HEK293T (cell line): ENCODE measurements at regions not wholly inside any gene's neighbourhood (a gene's known extent, or its start where the extent isn't known, plus 50 kb on each side); places are given as distances from the start of the nearest gene placed in this dataset.

ENCODE experiments used
- ARNT ChIP-seq: fragments of 450-650 bp; IDR thresholded peaks from 2 replicates; pipeline ENCODE4 v1.6.1; 2017; ENCODE audit warnings: mild to moderate bottlenecking
- BHLHE40 ChIP-seq: fragments of 450-650 bp; IDR thresholded peaks from 2 replicates; pipeline ENCODE4 v1.6.1; 2016; ENCODE audit warnings: mild to moderate bottlenecking, moderate library complexity, borderline replicate concordance
- CTBP1 ChIP-seq: fragments of 450-650 bp; IDR thresholded peaks from 2 replicates; pipeline ENCODE4 v1.6.1; 2016; ENCODE audit warnings: borderline replicate concordance
- ELF4 ChIP-seq: fragments of 450-650 bp; IDR thresholded peaks from 2 replicates; pipeline ENCODE4 v1.6.1; 2017; ENCODE audit warnings: antibody characterized with exemption
- FOXA1 ChIP-seq: fragments of 450-650 bp; IDR thresholded peaks from 2 replicates; pipeline ENCODE4 v1.6.1; 2016; ENCODE audit warnings: mild to moderate bottlenecking
- FOXK2 ChIP-seq: fragments of 450-650 bp; IDR thresholded peaks from 2 replicates; pipeline ENCODE4 v1.6.1; 2016; ENCODE audit warnings: mild to moderate bottlenecking
- FOXM1 ChIP-seq: fragments of 450-650 bp; IDR thresholded peaks from 2 replicates; pipeline ENCODE4 v1.6.1; 2017; ENCODE audit warnings: mild to moderate bottlenecking, borderline replicate concordance
- HDGF ChIP-seq: fragments of 450-650 bp; IDR thresholded peaks from 2 replicates; pipeline ENCODE4 v1.6.1; 2017; ENCODE audit warnings: antibody characterized with exemption, borderline replicate concordance
- L3MBTL2 ChIP-seq: fragments of 450-650 bp; conservative IDR thresholded peaks from 2 replicates; pipeline ENCODE4 v1.6.1; 2016; ENCODE audit warnings: mild to moderate bottlenecking
- NFRKB ChIP-seq: fragments of 450-650 bp; IDR thresholded peaks from 2 replicates; pipeline ENCODE4 v1.6.1; 2016; ENCODE audit warnings: mild to moderate bottlenecking, moderate library complexity
- SP1 ChIP-seq: fragments of 450-650 bp; IDR thresholded peaks from 2 replicates; pipeline ENCODE4 v1.6.1; 2017
- SUZ12 ChIP-seq: fragments of 450-650 bp; IDR thresholded peaks from 2 replicates; pipeline ENCODE4 v1.6.1; 2016; ENCODE audit warnings: mild to moderate bottlenecking
- TARDBP ChIP-seq: fragments of 450-650 bp; IDR thresholded peaks from 2 replicates; pipeline ENCODE4 v1.6.1; 2016
- ZNF384 ChIP-seq: fragments of 450-650 bp; IDR thresholded peaks from 2 replicates; pipeline ENCODE4 v1.6.1; 2016

- TF ChIP-seq CTBP1 (no peak), SP1 (no peak), NFRKB (no peak), BHLHE40 (no peak), ZNF384 (no peak), TARDBP (no peak), FOXK2 (no peak), L3MBTL2 (no peak), ELF4 (no peak), FOXA1 (no peak), HDGF (no peak), FOXM1 (no peak), ARNT (no peak), SUZ12 (no peak)
These were observed 240.1 kb upstream of the GRAMD2B start for GRCh38 chr5:126182971-126183695.
